ENCODE measurements at regions not wholly inside any gene's neighbourhood (a gene's known extent, or its start where the extent isn't known, plus 50 kb on each side); places are given as distances from the start of the nearest gene placed in this dataset.

- TF ChIP-seq CTCF (IDR thresholded peaks at IDR 0.05) (no peak), EP300 (IDR thresholded peaks at IDR 0.05) (no peak)
Measured at GRCh38 chr11:123253223-123253622, 58.2 kb upstream of the CLMP start.

All from esophagus muscularis mucosa (tissue), 3 donors.